ENCODE measurements at regions not wholly inside any gene's neighbourhood (a gene's known extent, or its start where the extent isn't known, plus 50 kb on each side); places are given as distances from the start of the nearest gene placed in this dataset.

DNA sequence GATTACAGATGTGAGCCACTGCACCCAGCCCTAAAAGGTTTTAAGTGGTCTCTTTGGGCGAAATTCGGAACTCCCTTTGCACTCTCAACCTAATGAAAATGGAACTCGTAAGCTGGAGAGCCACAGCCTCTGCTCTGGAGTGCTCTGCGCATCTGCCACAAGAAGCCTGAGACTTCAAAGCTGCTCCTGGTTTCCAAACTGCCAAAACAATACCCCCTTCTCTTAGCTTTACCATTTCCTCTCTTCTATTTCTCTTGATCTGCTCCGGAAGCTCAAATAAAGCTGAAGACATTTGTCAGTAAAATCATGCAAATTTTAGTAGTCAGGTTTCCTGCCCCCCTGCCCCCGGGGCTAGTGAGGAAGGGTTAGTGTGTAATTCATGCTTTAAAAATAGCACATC is 312.7 kb downstream of the MFSD1 start:
- no peaks in the 10 kb centered on the region for H4K20me1 ChIP-seq (ENCODE audit: insufficient read depth, low read length)
- H3K36me3 ChIP-seq (ENCODE audit: insufficient read depth, low read length): no peaks in the 10 kb centered on the region
- no peak overlapping the region for H3K4me2 ChIP-seq (ENCODE audit: low read length)
- TF ChIP-seq EZH2phosphoT487 (IDR thresholded peaks at IDR 0.05; ENCODE audit: borderline replicate concordance, low read depth, low read length) (no peak), CTCF (conservative IDR thresholded peaks at IDR 0.05; ENCODE audit: low read length) (no peak)
- no peak overlapping the region for H3K4me3 ChIP-seq (ENCODE audit: low read depth, low read length, poor library complexity, severe bottlenecking)
- intact Hi-C loops (cut with micrococcal nuclease; ENCODE audit: unreplicated experiment): no loop called here
- H3K27ac ChIP-seq (ENCODE audit: low read depth, low read length, poor library complexity, severe bottlenecking): no peak overlapping the region
- H2AFZ ChIP-seq (ENCODE audit: low read length): no peak overlapping the region
- CTCF ChIA-PET (ENCODE audit: unreplicated experiment): no interaction called here
- no TSS peak for BruUV-seq (replicated peaks)
- no peaks in the 10 kb centered on the region for H3K79me2 ChIP-seq (ENCODE audit: insufficient read depth, low read depth, low read length)
- no peaks in the 10 kb centered on the region for H3K9me2 ChIP-seq (ENCODE audit: insufficient read depth, low read length)
- POLR2A ChIA-PET: interaction anchor here (0.8 kb wide), 1 partner anchor 9 kb away, joined by 6 read pairs; no protein-coding TSS in a partner anchor
- H3K9me3 ChIP-seq (ENCODE audit: low read length): no peaks in the 10 kb centered on the region
- DNase-seq (ENCODE audit: low spot score): no peak
- H3K4me1 ChIP-seq (ENCODE audit: insufficient read depth, low read length, poor library complexity, severe bottlenecking): no peaks in the 10 kb centered on the region

GRCh38 chr3:159123877-159124276 is 322.0 kb downstream of the MFSD1 start:
- POLR2A ChIA-PET: interaction anchor here (0.7 to 1.3 kb wide), 2 partner anchors 13 to 256 kb away, joined by 3 read pairs; no protein-coding TSS in a partner anchor
- intact Hi-C loops (cut with micrococcal nuclease; ENCODE audit: unreplicated experiment): no loop called here
- no peak overlapping the region for H3K4me2 ChIP-seq (ENCODE audit: low read length)
- H2AFZ ChIP-seq (ENCODE audit: low read length): no peak overlapping the region
- no peaks in the 10 kb centered on the region for H3K36me3 ChIP-seq (ENCODE audit: insufficient read depth, low read length)
- BruUV-seq (replicated peaks): no TSS peak
- TF ChIP-seq CTCF (conservative IDR thresholded peaks at IDR 0.05; ENCODE audit: low read length) (no peak), EZH2phosphoT487 (IDR thresholded peaks at IDR 0.05; ENCODE audit: borderline replicate concordance, low read depth, low read length) (no peak)
- no peak for DNase-seq (ENCODE audit: low spot score)
- H4K20me1 ChIP-seq (ENCODE audit: insufficient read depth, low read length): no peaks in the 10 kb centered on the region
- CTCF ChIA-PET (ENCODE audit: unreplicated experiment): no interaction called here
- no peaks in the 10 kb centered on the region for H3K4me1 ChIP-seq (ENCODE audit: insufficient read depth, low read length, poor library complexity, severe bottlenecking)
- no peaks in the 10 kb centered on the region for H3K9me3 ChIP-seq (ENCODE audit: low read length)
- no peak overlapping the region for H3K4me3 ChIP-seq (ENCODE audit: low read depth, low read length, poor library complexity, severe bottlenecking)
- no peaks in the 10 kb centered on the region for H3K79me2 ChIP-seq (ENCODE audit: insufficient read depth, low read depth, low read length)
- no peak overlapping the region for H3K27ac ChIP-seq (ENCODE audit: low read depth, low read length, poor library complexity, severe bottlenecking)
- H3K9me2 ChIP-seq (ENCODE audit: insufficient read depth, low read length): no peaks in the 10 kb centered on the region; the same call in 1 of the 2 replicates

- no peak overlapping the region for H3K4me3 ChIP-seq (ENCODE audit: low read depth, low read length, poor library complexity, severe bottlenecking)
- no peak overlapping the region for H3K4me2 ChIP-seq (ENCODE audit: low read length)
- H2AFZ ChIP-seq (ENCODE audit: low read length): no peak overlapping the region
- H3K9me2 ChIP-seq (ENCODE audit: insufficient read depth, low read length): no peaks in the 10 kb centered on the region
- H3K9me3 ChIP-seq (ENCODE audit: low read length): no peaks in the 10 kb centered on the region
- ChIA-PET POLR2A (interaction anchor here (1.1 kb wide), 1 partner anchor 263 kb away, joined by 3 read pairs; no protein-coding TSS in a partner anchor), CTCF (ENCODE audit: unreplicated experiment) (no interaction called here)
- intact Hi-C loops (cut with micrococcal nuclease; ENCODE audit: unreplicated experiment): no loop called here
- H3K27ac ChIP-seq (ENCODE audit: low read depth, low read length, poor library complexity, severe bottlenecking): no peak overlapping the region
- H4K20me1 ChIP-seq (ENCODE audit: insufficient read depth, low read length): no peaks in the 10 kb centered on the region
- TF ChIP-seq CTCF (conservative IDR thresholded peaks at IDR 0.05; ENCODE audit: low read length) (no peak), EZH2phosphoT487 (IDR thresholded peaks at IDR 0.05; ENCODE audit: borderline replicate concordance, low read depth, low read length) (no peak)
- H3K4me1 ChIP-seq (ENCODE audit: insufficient read depth, low read length, poor library complexity, severe bottlenecking): no peaks in the 10 kb centered on the region
- H3K79me2 ChIP-seq (ENCODE audit: insufficient read depth, low read depth, low read length): no peaks in the 10 kb centered on the region
- DNase-seq (ENCODE audit: low spot score): no peak
- H3K36me3 ChIP-seq (ENCODE audit: insufficient read depth, low read length): no peaks in the 10 kb centered on the region
- no TSS peak for BruUV-seq (replicated peaks)
These were observed 324.6 kb downstream of the MFSD1 start for GRCh38 chr3:159126261-159127020.

Measured in OCI-LY7 (cell line).